ENCODE measurements at regions not wholly inside any gene's neighbourhood (a gene's known extent, or its start where the extent isn't known, plus 50 kb on each side); places are given as distances from the start of the nearest gene placed in this dataset.

DNA sequence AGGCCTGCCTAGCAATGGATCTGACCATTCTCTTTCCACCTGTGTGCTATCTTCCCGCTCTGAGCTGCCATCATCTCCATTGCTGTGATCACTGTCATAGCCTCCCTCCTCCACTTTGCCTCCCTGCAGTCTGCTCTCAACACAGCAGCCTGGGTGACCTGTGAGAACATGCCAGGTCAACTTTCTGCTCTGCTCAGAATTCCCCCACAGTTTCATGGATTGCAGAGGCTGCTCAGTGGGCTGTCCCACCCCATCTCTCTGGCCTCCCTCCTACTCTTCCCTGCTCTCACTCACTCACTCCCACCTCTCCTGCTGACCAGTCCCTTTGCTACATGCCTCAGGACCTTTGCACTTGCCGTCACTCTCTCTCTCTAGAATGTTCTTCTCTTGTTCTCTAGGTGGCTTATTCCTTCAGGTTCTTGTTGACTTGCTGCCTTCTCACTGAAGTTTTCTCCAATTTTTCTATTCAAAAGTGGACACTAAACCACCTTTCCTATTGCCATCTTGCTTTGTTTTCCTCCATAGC lies 159.9 kb downstream of the CD83 start:
- ChIA-PET CTCF (no interaction called here), POLR2A (no interaction called here)
- Histone ChIP-seq H3K27me3 (ENCODE audit: control insufficient read depth, insufficient read depth, low read length) (no peaks in the 10 kb centered on the region), H3K4me1 (ENCODE audit: control insufficient read depth, insufficient read depth, low read length) (no peaks in the 10 kb centered on the region; the same call in 1 of the 2 replicates), H3K27ac (ENCODE audit: low read length) (no peak overlapping the region), H3K36me3 (ENCODE audit: control insufficient read depth, insufficient read depth, low read length) (no peaks in the 10 kb centered on the region), H3K9me3 (ENCODE audit: control insufficient read depth, insufficient read depth, low read depth, low read length) (no peaks in the 10 kb centered on the region), H3K4me3 (ENCODE audit: low read depth in 2 of 2, low read length in 2 of 2) (no peak overlapping the region)
- intact Hi-C loops (cut with micrococcal nuclease; ENCODE audit: unreplicated experiment): no loop called here
- TF ChIP-seq, protein P1, sequence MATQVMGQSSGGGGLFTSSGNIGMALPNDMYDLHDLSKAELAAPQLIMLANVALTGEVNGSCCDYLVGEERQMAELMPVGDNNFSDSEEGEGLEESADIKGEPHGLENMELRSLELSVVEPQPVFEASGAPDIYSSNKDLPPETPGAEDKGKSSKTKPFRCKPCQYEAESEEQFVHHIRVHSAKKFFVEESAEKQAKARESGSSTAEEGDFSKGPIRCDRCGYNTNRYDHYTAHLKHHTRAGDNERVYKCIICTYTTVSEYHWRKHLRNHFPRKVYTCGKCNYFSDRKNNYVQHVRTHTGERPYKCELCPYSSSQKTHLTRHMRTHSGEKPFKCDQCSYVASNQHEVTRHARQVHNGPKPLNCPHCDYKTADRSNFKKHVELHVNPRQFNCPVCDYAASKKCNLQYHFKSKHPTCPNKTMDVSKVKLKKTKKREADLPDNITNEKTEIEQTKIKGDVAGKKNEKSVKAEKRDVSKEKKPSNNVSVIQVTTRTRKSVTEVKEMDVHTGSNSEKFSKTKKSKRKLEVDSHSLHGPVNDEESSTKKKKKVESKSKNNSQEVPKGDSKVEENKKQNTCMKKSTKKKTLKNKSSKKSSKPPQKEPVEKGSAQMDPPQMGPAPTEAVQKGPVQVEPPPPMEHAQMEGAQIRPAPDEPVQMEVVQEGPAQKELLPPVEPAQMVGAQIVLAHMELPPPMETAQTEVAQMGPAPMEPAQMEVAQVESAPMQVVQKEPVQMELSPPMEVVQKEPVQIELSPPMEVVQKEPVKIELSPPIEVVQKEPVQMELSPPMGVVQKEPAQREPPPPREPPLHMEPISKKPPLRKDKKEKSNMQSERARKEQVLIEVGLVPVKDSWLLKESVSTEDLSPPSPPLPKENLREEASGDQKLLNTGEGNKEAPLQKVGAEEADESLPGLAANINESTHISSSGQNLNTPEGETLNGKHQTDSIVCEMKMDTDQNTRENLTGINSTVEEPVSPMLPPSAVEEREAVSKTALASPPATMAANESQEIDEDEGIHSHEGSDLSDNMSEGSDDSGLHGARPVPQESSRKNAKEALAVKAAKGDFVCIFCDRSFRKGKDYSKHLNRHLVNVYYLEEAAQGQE (IDR thresholded peaks at IDR 0.05; ENCODE audit: insufficient read depth in 1 of 2, low read depth in 2 of 2, low read length in 1 of 2): no peak
- TF ChIP-seq TCF7L2 (IDR thresholded peaks at IDR 0.05; ENCODE audit: low read depth, low read length): no peak
- TF ChIP-seq SIN3A (IDR thresholded peaks at IDR 0.05; ENCODE audit: borderline replicate concordance, insufficient read depth, low read depth, low read length): no peak
- TF ChIP-seq, protein P2, sequence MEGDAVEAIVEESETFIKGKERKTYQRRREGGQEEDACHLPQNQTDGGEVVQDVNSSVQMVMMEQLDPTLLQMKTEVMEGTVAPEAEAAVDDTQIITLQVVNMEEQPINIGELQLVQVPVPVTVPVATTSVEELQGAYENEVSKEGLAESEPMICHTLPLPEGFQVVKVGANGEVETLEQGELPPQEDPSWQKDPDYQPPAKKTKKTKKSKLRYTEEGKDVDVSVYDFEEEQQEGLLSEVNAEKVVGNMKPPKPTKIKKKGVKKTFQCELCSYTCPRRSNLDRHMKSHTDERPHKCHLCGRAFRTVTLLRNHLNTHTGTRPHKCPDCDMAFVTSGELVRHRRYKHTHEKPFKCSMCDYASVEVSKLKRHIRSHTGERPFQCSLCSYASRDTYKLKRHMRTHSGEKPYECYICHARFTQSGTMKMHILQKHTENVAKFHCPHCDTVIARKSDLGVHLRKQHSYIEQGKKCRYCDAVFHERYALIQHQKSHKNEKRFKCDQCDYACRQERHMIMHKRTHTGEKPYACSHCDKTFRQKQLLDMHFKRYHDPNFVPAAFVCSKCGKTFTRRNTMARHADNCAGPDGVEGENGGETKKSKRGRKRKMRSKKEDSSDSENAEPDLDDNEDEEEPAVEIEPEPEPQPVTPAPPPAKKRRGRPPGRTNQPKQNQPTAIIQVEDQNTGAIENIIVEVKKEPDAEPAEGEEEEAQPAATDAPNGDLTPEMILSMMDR (IDR thresholded peaks at IDR 0.05): no peak
- TF ChIP-seq POLR2AphosphoS5 (IDR thresholded peaks at IDR 0.05; ENCODE audit: low read depth, low read length): no peak
- no peak for ATAC-seq
- in situ Hi-C loops (cut with HindIII; ENCODE audit: low pct_unique_long_range_greater_than_20kb, low sequenced_read_pairs): no loop called here
- no peak for DNase-seq (ENCODE audit: low read depth, low spot score)
- BruUV-seq (replicated peaks): no TSS peak

DNA sequence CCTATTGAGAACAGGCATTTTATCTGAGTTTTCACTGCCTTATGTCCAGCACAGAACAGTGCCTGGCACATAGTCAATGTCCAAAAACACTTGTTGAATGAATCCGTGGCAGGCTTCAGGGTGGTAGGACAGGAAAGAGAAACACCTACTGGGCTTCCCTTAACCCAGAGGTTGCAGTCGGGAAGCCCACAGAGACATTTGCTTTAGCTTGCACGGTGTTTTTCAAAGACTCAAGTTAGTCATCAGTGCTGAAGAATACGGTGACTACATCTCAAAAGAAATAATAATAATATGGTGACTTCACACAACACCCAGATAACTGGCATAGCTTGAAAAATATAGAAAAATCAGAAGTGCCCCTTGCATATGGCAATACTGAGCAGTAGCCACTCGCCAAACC lies 160.4 kb downstream of the CD83 start:
- no peak for DNase-seq (ENCODE audit: low read depth, low spot score)
- Histone ChIP-seq H3K4me1 (ENCODE audit: control insufficient read depth, insufficient read depth, low read length) (no peaks in the 10 kb centered on the region; the same call in 1 of the 2 replicates), H3K27me3 (ENCODE audit: control insufficient read depth, insufficient read depth, low read length) (no peaks in the 10 kb centered on the region), H3K9me3 (ENCODE audit: control insufficient read depth, insufficient read depth, low read depth, low read length) (no peaks in the 10 kb centered on the region), H3K36me3 (ENCODE audit: control insufficient read depth, insufficient read depth, low read length) (no peaks in the 10 kb centered on the region), H3K4me3 (ENCODE audit: low read depth in 2 of 2, low read length in 2 of 2) (no peak overlapping the region), H3K27ac (ENCODE audit: low read length) (no peak overlapping the region)
- TF ChIP-seq TCF7L2 (IDR thresholded peaks at IDR 0.05; ENCODE audit: low read depth, low read length) (no peak), SIN3A (IDR thresholded peaks at IDR 0.05; ENCODE audit: borderline replicate concordance, insufficient read depth, low read depth, low read length) (no peak), POLR2AphosphoS5 (IDR thresholded peaks at IDR 0.05; ENCODE audit: low read depth, low read length) (no peak)
- TF ChIP-seq, protein P1 (IDR thresholded peaks at IDR 0.05; ENCODE audit: insufficient read depth in 1 of 2, low read depth in 2 of 2, low read length in 1 of 2): no peak
- TF ChIP-seq, protein P2 (IDR thresholded peaks at IDR 0.05): no peak
- no peak for ATAC-seq
- intact Hi-C loops (cut with micrococcal nuclease; ENCODE audit: unreplicated experiment): no loop called here
- in situ Hi-C loops (cut with HindIII; ENCODE audit: low pct_unique_long_range_greater_than_20kb, low sequenced_read_pairs): no loop called here
- no TSS peak for BruUV-seq (replicated peaks)
- POLR2A ChIA-PET: no interaction called here
- CTCF ChIA-PET: no interaction called here
